Upper lobe of left lung (tissue), 6 donors: ENCODE measurements at regions not wholly inside any gene's neighbourhood (a gene's known extent, or its start where the extent isn't known, plus 50 kb on each side); places are given as distances from the start of the nearest gene placed in this dataset.

Experiments used
- ATAC-seq, 2 donors: fragments of 200-7000 bp; cut with Tn5 transposase; one replicate each; pipeline ENCODE4 v1.9.1; 2022; ENCODE audit warnings: mild to moderate bottlenecking in 2 of 2, moderate library complexity in 2 of 2; ENCODE audit not compliant: low FRiP score in 2 of 2
- DNase-seq, 2 donors: peaks; one replicate each; pipeline ENCODE4 v3.0.0-alpha.2; 2019 to 2020
- H3K27ac ChIP-seq, 4 donors: fragments of 200-600 bp; sonication (generic); one replicate each; pipeline ENCODE4 v1.5.1; 2016 to 2019
- H3K27me3 ChIP-seq, 4 donors: fragments of 200-600 bp; sonication (generic); one replicate each; pipeline ENCODE4 v1.5.1; 2017 to 2019
- H3K36me3 ChIP-seq, 4 donors: fragments of 200-600 bp; sonication (generic); one replicate each; pipeline ENCODE4 v1.5.1; 2016 to 2019
- H3K4me1 ChIP-seq, 4 donors: fragments of 200-600 bp; sonication (generic); one replicate each; pipeline ENCODE4 v1.5.1; 2018 to 2019
- H3K4me3 ChIP-seq, 4 donors: fragments of 200-600 bp; sonication (generic); one replicate each; pipeline ENCODE4 v1.5.1; 2017 to 2019; ENCODE audit warnings: mild to moderate bottlenecking in 2 of 4, moderate library complexity in 1 of 4
- H3K9me3 ChIP-seq, 4 donors: fragments of 200-600 bp; sonication (generic); one replicate each; pipeline ENCODE4 v1.5.1; 2018 to 2019
- CTCF ChIP-seq, 6 experiments: fragments of 450-650 bp in 4 of 6; fragments of 200-600 bp in 2 of 6; sonication (generic) in 2 of 6; IDR thresholded peaks; one replicate each; pipeline ENCODE4 v1.5.1; 2016 to 2019; ENCODE audit warnings: antibody characterized with exemption in 6 of 6
- EP300 ChIP-seq, 4 donors: sonication (generic); formaldehyde crosslinking; IDR thresholded peaks; one replicate each; pipeline ENCODE4 v1.5.1; 2017; ENCODE audit warnings: antibody characterized with exemption in 4 of 4, control low read depth in 2 of 4
- POLR2A ChIP-seq, 4 donors: fragments of 450-650 bp; IDR thresholded peaks; one replicate each; pipeline ENCODE4 v1.5.1; 2016 to 2017; ENCODE audit warnings: antibody characterized with exemption in 4 of 4, mild to moderate bottlenecking in 2 of 4
- POLR2AphosphoS5 ChIP-seq, 2 donors: sonication (generic); formaldehyde crosslinking; IDR thresholded peaks; one replicate each; pipeline ENCODE4 v1.5.1; 2017; ENCODE audit warnings: antibody characterized with exemption in 2 of 2
- WGBS, 2 donors: methylation state at CpG; one replicate each; pipeline ENCODE4 v1.1.5; 2017 to 2018; 5-methylcytosine and 5-hydroxymethylcytosine counted together
- donor health status: DM: no; HTN: no; CAD: no; lungs with moderate emphysema.
- donor health status: DM: no; HTN: yes; CAD: no; lungs with severe emphysema.

GRCh38 chr7:65317372-65317771, 56.3 kb upstream of the ZNF92 start:
- Histone ChIP-seq H3K27ac (no peak overlapping the region), H3K9me3 (no peaks in the 10 kb centered on the region), H3K4me3 (no peak overlapping the region), H3K36me3 (no peaks in the 10 kb centered on the region), H3K4me1 (no peaks in the 10 kb centered on the region), H3K27me3 (no peaks in the 10 kb centered on the region)
- 87 to 88% methylated on average over 3 of the region's 3 CpGs for WGBS, 2 donors
- DNase-seq: no peak
- TF ChIP-seq EP300 (IDR thresholded peaks at IDR 0.05) (no peak), CTCF (IDR thresholded peaks at IDR 0.05) (no peak), POLR2AphosphoS5 (IDR thresholded peaks at IDR 0.05) (no peak), POLR2A (IDR thresholded peaks at IDR 0.05) (no peak)
- ATAC-seq: no peak

GRCh38 chr7:65310761-65311160, 62.9 kb upstream of the ZNF92 start:
- H3K36me3 ChIP-seq: no peaks in the 10 kb centered on the region
- no peaks in the 10 kb centered on the region for H3K9me3 ChIP-seq
- H3K27me3 ChIP-seq: no peaks in the 10 kb centered on the region
- DNase-seq (no peak), ATAC-seq (no peak)
- WGBS, 2 donors: 77 to 83% methylated on average over 6 of the region's 6 CpGs
- H3K4me1 ChIP-seq: no peaks in the 10 kb centered on the region
- no peak overlapping the region for H3K27ac ChIP-seq
- no peak overlapping the region for H3K4me3 ChIP-seq
- no peak for TF ChIP-seq CTCF (IDR thresholded peaks at IDR 0.05)
- TF ChIP-seq EP300 (IDR thresholded peaks at IDR 0.05): no peak
- no peak for TF ChIP-seq POLR2A (IDR thresholded peaks at IDR 0.05)
- TF ChIP-seq POLR2AphosphoS5 (IDR thresholded peaks at IDR 0.05): no peak

- no peaks in the 10 kb centered on the region for H3K4me1 ChIP-seq
- H3K36me3 ChIP-seq: no peaks in the 10 kb centered on the region
- ATAC-seq (no peak), DNase-seq (no peak)
- no peaks in the 10 kb centered on the region for H3K27me3 ChIP-seq
- no peaks in the 10 kb centered on the region for H3K9me3 ChIP-seq
- H3K27ac ChIP-seq: no peak overlapping the region
- TF ChIP-seq CTCF (IDR thresholded peaks at IDR 0.05): no peak
- no peak for TF ChIP-seq POLR2A (IDR thresholded peaks at IDR 0.05)
- no peak for TF ChIP-seq POLR2AphosphoS5 (IDR thresholded peaks at IDR 0.05)
- no peak for TF ChIP-seq EP300 (IDR thresholded peaks at IDR 0.05)
- H3K4me3 ChIP-seq: no peak overlapping the region
- WGBS, 2 donors: 70 to 74% methylated on average over 2 of the region's 2 CpGs
These were observed 65.4 kb upstream of the ZNF92 start for GRCh38 chr7:65308300-65308678.

- peak in 1 of 2 donors; percentile 39 for DNase-seq
- Histone ChIP-seq H3K4me1 (no peaks in the 10 kb centered on the region), H3K27ac (no peak overlapping the region), H3K4me3 (no peak overlapping the region), H3K36me3 (no peaks in the 10 kb centered on the region), H3K27me3 (no peaks in the 10 kb centered on the region), H3K9me3 (no peaks in the 10 kb centered on the region)
- peak; percentile 54 to 84 for ATAC-seq
- WGBS, 2 donors: 47 to 53% methylated on average over 7 to 8 of the region's 8 CpGs
- TF ChIP-seq POLR2AphosphoS5 (IDR thresholded peaks at IDR 0.05) (no peak), CTCF (IDR thresholded peaks at IDR 0.05) (peak; percentile 43 to 83 (median 74))
These were observed 65.9 kb upstream of the ZNF92 start for GRCh38 chr7:65307651-65308299.

- ATAC-seq (no peak), DNase-seq (no peak)
- no peak overlapping the region for H3K4me3 ChIP-seq
- H3K27ac ChIP-seq: no peak overlapping the region
- TF ChIP-seq POLR2AphosphoS5 (IDR thresholded peaks at IDR 0.05) (no peak), POLR2A (IDR thresholded peaks at IDR 0.05) (no peak), CTCF (IDR thresholded peaks at IDR 0.05) (no peak)
- H3K9me3 ChIP-seq: no peaks in the 10 kb centered on the region
- H3K27me3 ChIP-seq: no peaks in the 10 kb centered on the region
- H3K36me3 ChIP-seq: no peaks in the 10 kb centered on the region
- WGBS, 2 donors: 60 to 74% methylated on average over 1 of the region's 1 CpG
- H3K4me1 ChIP-seq: no peaks in the 10 kb centered on the region
These were observed 69.5 kb upstream of the ZNF92 start for GRCh38 chr7:65304175-65304574.
